ENCODE measurements at regions not wholly inside any gene's neighbourhood (a gene's known extent, or its start where the extent isn't known, plus 50 kb on each side); places are given as distances from the start of the nearest gene placed in this dataset.

GRCh38 chr5:43851741-43852140 lies 248.8 kb downstream of the NNT start:
- no peak for TF ChIP-seq JUND (IDR thresholded peaks at IDR 0.05)
- no peak for TF ChIP-seq CTCF (IDR thresholded peaks at IDR 0.05)
- no peak for TF ChIP-seq YY1 (IDR thresholded peaks at IDR 0.05; ENCODE audit: low read depth)
- TF ChIP-seq TAF1 (IDR thresholded peaks at IDR 0.05; ENCODE audit: borderline replicate concordance, low read depth, low read length): no peak
- no peak for TF ChIP-seq GABPA (IDR thresholded peaks at IDR 0.05; ENCODE audit: low read depth)

All from SK-N-SH (cell line).